K562 (cell line): ENCODE measurements at regions not wholly inside any gene's neighbourhood (a gene's known extent, or its start where the extent isn't known, plus 50 kb on each side); places are given as distances from the start of the nearest gene placed in this dataset.
"Not testable (repeated sequence)": the region's sequence is repeated elsewhere in the genome, so short reads cannot be mapped to it uniquely, and the experiment has no call there.

Experiments
- CTCF ChIP-seq, 3 experiments: IDR thresholded peaks in 2 of 3; conservative IDR thresholded peaks in 1 of 3; 2 replicates each; pipeline ENCODE4 v1.5.1; 2011 to 2012; ENCODE audit warnings: low read length in 3 of 3, mild to moderate bottlenecking in 3 of 3, control low read depth in 2 of 3, improper control_type of control experiment in 1 of 3, inconsistent platforms in 1 of 3, low read depth in 1 of 3, mixed read lengths in 1 of 3, moderate library complexity in 1 of 3; ENCODE audit not compliant: insufficient read depth in 2 of 3
- EP300 ChIP-seq: IDR thresholded peaks from 2 replicates; pipeline ENCODE4 v1.6.1; 2012; ENCODE audit warnings: low read length, improper control_type of control experiment
- FOXK2 ChIP-seq, 2 experiments: fragments of 450-650 bp; IDR thresholded peaks in 1 of 2; conservative IDR thresholded peaks in 1 of 2; 2 replicates each; pipeline ENCODE4 v1.6.1; 2016; ENCODE audit warnings: low read depth in 2 of 2, mild to moderate bottlenecking in 1 of 2
- STAT5B ChIP-seq: fragments of 250-450 bp; sonication (Bioruptor Pico); IDR thresholded peaks from 2 replicates; pipeline ENCODE4 v1.8.0; 2021; ENCODE audit warnings: mild to moderate bottlenecking, inconsistent platforms
- TAF1 ChIP-seq: IDR thresholded peaks from 2 replicates; pipeline ENCODE4 v1.6.1; 2011; ENCODE audit warnings: mild to moderate bottlenecking, low read length, moderate library complexity; ENCODE audit not compliant: insufficient read depth, control insufficient read depth, severe bottlenecking; ENCODE audit errors: extremely low read depth

DNA sequence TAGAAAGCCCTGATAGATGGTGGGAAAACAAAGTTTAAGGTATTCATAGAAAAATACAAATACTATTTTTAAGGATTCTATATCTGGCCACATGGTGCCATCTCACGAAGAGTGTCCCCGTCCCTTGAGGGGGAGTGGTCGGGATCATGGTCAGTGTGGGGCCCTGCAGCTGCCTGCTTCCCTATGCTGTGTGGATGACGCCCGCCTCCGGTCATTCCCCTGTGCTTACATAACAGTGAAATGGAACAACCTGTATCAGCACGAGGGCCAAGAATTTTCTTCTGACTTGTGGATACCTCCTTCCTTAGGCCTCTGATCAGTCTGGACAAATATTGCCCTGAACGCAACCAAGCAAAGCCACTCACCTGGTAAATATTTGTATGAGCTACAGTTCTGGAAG lies 2724.1 kb upstream of the TPTE start:
- TF ChIP-seq FOXK2 (conservative IDR thresholded peaks at IDR 0.05 in 1 of 2, IDR thresholded peaks at IDR 0.05 in 1 of 2; ENCODE audit: low read depth in 2 of 2); EP300; CTCF (IDR thresholded peaks at IDR 0.05 in 2 of 3, conservative IDR thresholded peaks at IDR 0.05 in 1 of 3; ENCODE audit: insufficient read depth in 2 of 3, low read depth in 1 of 3, low read length in 3 of 3); TAF1; STAT5B (CRISPR knock-in tag): not testable (repeated sequence)
